Mesenchymal stem cell (in vitro differentiated cells and primary cell): ENCODE measurements at regions not wholly inside any gene's neighbourhood (a gene's known extent, or its start where the extent isn't known, plus 50 kb on each side); places are given as distances from the start of the nearest gene placed in this dataset.

Experiments used
- DNase-seq: peaks from one replicate; pipeline ENCODE4 v3.0.0-alpha.2; 2013
- H2AFZ ChIP-seq: one replicate; pipeline ENCODE4 v1.6.1; 2013; ENCODE audit warnings: low read depth, mild to moderate bottlenecking, control low read depth, inconsistent platforms, low read length, moderate library complexity
- H2AK5ac ChIP-seq: 2 replicates; pipeline ENCODE4 v1.6.1; 2013; ENCODE audit warnings: low read length, moderate library complexity, mild to moderate bottlenecking, inconsistent platforms; ENCODE audit not compliant: severe bottlenecking
- H2BK120ac ChIP-seq: one replicate; pipeline ENCODE4 v1.6.1; 2013; ENCODE audit warnings: low read depth, mild to moderate bottlenecking, inconsistent platforms, low read length, moderate library complexity
- H2BK12ac ChIP-seq, 2 experiments: one replicate each; pipeline ENCODE4 v1.6.1; 2013; ENCODE audit warnings: inconsistent platforms in 2 of 2, low read length in 2 of 2, mild to moderate bottlenecking in 2 of 2, moderate library complexity in 2 of 2, control low read depth in 1 of 2
- H2BK15ac ChIP-seq: one replicate; pipeline ENCODE4 v1.6.1; 2013; ENCODE audit warnings: mild to moderate bottlenecking, low read depth, inconsistent platforms; ENCODE audit not compliant: poor library complexity, severe bottlenecking
- H2BK5ac ChIP-seq: 2 replicates; pipeline ENCODE4 v1.6.1; 2013; ENCODE audit warnings: low read depth, mild to moderate bottlenecking, low read length, control low read depth, inconsistent platforms; ENCODE audit not compliant: poor library complexity, severe bottlenecking
- H3K14ac ChIP-seq, 2 experiments: one replicate each; pipeline ENCODE4 v1.6.1; 2013; ENCODE audit warnings: inconsistent platforms in 2 of 2, low read length in 2 of 2, control low read depth in 1 of 2, mild to moderate bottlenecking in 1 of 2, moderate library complexity in 1 of 2
- H3K18ac ChIP-seq, 2 experiments: one replicate each; pipeline ENCODE4 v1.6.1; 2013; ENCODE audit warnings: inconsistent platforms in 2 of 2, low read length in 2 of 2, control low read depth in 1 of 2, low read depth in 1 of 2, mild to moderate bottlenecking in 1 of 2
- H3K23ac ChIP-seq, 2 experiments: one replicate each; pipeline ENCODE4 v1.6.1; 2013; ENCODE audit warnings: inconsistent platforms in 2 of 2, low read length in 2 of 2, mild to moderate bottlenecking in 2 of 2, moderate library complexity in 2 of 2, control low read depth in 1 of 2
- H3K27ac ChIP-seq: 2 replicates; pipeline ENCODE4 v1.5.1; 2013; ENCODE audit warnings: mild to moderate bottlenecking, moderate library complexity, low read length, control low read depth, inconsistent platforms; ENCODE audit not compliant: poor library complexity, severe bottlenecking
- H3K27me3 ChIP-seq, 2 experiments: 2 replicates each; pipeline versions ENCODE4 v1.6.1 to v1.7.0; 2013; ENCODE audit warnings: low read length in 2 of 2, mild to moderate bottlenecking in 2 of 2, moderate library complexity in 2 of 2, control low read depth in 1 of 2, inconsistent platforms in 1 of 2; ENCODE audit not compliant: control insufficient read depth in 1 of 2, insufficient read depth in 1 of 2
- H3K36me3 ChIP-seq, 2 experiments: 2 replicates each; pipeline versions ENCODE4 v1.6.1 to v1.7.0; 2013; ENCODE audit warnings: low read length in 2 of 2, control low read depth in 1 of 2, inconsistent platforms in 1 of 2, low read depth in 1 of 2, mild to moderate bottlenecking in 1 of 2; ENCODE audit not compliant: insufficient read depth in 2 of 2, control insufficient read depth in 1 of 2
- H3K4ac ChIP-seq, 2 experiments: one replicate each; pipeline ENCODE4 v1.6.1; 2013; ENCODE audit warnings: inconsistent platforms in 2 of 2, low read length in 2 of 2, mild to moderate bottlenecking in 2 of 2, moderate library complexity in 2 of 2, control low read depth in 1 of 2, low read depth in 1 of 2
- H3K4me1 ChIP-seq: 2 replicates; pipeline ENCODE4 v1.6.1; 2013; ENCODE audit warnings: low read depth, low read length, control low read depth; ENCODE audit not compliant: control insufficient read depth, insufficient read depth
- H3K4me2 ChIP-seq: 2 replicates; pipeline ENCODE4 v1.6.1; 2013; ENCODE audit warnings: low read length, mild to moderate bottlenecking, inconsistent platforms; ENCODE audit not compliant: poor library complexity, severe bottlenecking
- H3K4me3 ChIP-seq, 2 experiments: 2 replicates each; pipeline versions ENCODE4 v1.5.1 to v1.7.0; 2013; ENCODE audit warnings: low read length in 2 of 2, mild to moderate bottlenecking in 2 of 2, control low read depth in 1 of 2, low read depth in 1 of 2; ENCODE audit not compliant: insufficient read depth in 1 of 2
- H3K79me1 ChIP-seq: replicated peaks from 2 replicates; pipeline ENCODE4 v1.6.1; 2013; ENCODE audit warnings: mild to moderate bottlenecking, control low read depth, low read length, inconsistent platforms; ENCODE audit not compliant: poor library complexity, severe bottlenecking
- H3K9ac ChIP-seq: 2 replicates; pipeline ENCODE4 v1.7.0; 2013; ENCODE audit warnings: mild to moderate bottlenecking, low read length, moderate library complexity
- H3K9me3 ChIP-seq: 2 replicates; pipeline ENCODE4 v1.7.0; 2013; ENCODE audit warnings: mild to moderate bottlenecking, low read length; ENCODE audit not compliant: control insufficient read depth
- H4K8ac ChIP-seq: one replicate; pipeline ENCODE4 v1.6.1; 2013; ENCODE audit warnings: inconsistent platforms, mild to moderate bottlenecking, low read length, moderate library complexity
- H4K91ac ChIP-seq: one replicate; pipeline ENCODE4 v1.6.1; 2013; ENCODE audit warnings: mild to moderate bottlenecking, low read length, inconsistent platforms
- WGBS: methylation state at CpG from one replicate; pipeline ENCODE4 v1.1.7; 2013; ENCODE audit warnings: mixed read lengths; 5-methylcytosine and 5-hydroxymethylcytosine counted together

DNA sequence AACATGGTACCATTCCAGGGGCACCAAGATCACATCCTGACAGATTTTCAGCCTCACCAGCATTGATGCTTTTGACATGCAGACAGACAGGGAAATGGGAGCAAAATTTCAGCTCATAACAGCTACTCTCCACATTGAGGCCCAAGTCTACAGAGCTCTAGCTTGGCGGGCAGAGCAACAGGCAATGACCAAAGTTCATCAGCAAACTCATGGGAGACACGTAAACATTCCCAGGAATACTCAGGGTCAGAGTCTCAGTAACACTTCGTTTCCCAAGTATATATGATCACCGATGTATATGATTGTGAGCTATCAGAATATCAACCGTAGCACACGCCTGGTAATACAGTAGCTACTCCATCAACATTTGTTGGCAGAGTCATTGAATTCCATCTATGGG, 59.2 kb upstream of the SLC24A5 start:
- H3K79me1 ChIP-seq = no peaks in the 10 kb centered on the region
- H3K4me3 ChIP-seq = no peak overlapping the region
- peak overlapping the region in 1 of 2 experiments; percentile 59 for H3K4ac ChIP-seq
- H2AFZ ChIP-seq = no peak overlapping the region
- no peak overlapping the region for H3K14ac ChIP-seq
- H2BK12ac ChIP-seq = peak overlapping the region in 1 of 2 experiments; percentile 7
- H3K9me3 ChIP-seq = no peaks in the 10 kb centered on the region
- peaks cover 8% of the 10 kb centered on the region for H3K4me1 ChIP-seq
- H2AK5ac ChIP-seq = no peak overlapping the region
- WGBS = 97% methylated on average over 6 of the region's 6 CpGs
- H3K4me2 ChIP-seq = no peak overlapping the region
- H2BK120ac ChIP-seq = no peak overlapping the region
- no peak for DNase-seq
- no peak overlapping the region for H4K91ac ChIP-seq
- H2BK15ac ChIP-seq = no peak overlapping the region
- H3K23ac ChIP-seq = no peak overlapping the region
- peak overlapping the region in 1 of 2 experiments; percentile 6 for H3K18ac ChIP-seq
- no peak overlapping the region for H2BK5ac ChIP-seq
- H3K27me3 ChIP-seq = no peaks in the 10 kb centered on the region
- no peak overlapping the region for H3K9ac ChIP-seq
- no peak overlapping the region for H4K8ac ChIP-seq
- no peaks in the 10 kb centered on the region for H3K36me3 ChIP-seq
- H3K27ac ChIP-seq = no peak overlapping the region

DNA sequence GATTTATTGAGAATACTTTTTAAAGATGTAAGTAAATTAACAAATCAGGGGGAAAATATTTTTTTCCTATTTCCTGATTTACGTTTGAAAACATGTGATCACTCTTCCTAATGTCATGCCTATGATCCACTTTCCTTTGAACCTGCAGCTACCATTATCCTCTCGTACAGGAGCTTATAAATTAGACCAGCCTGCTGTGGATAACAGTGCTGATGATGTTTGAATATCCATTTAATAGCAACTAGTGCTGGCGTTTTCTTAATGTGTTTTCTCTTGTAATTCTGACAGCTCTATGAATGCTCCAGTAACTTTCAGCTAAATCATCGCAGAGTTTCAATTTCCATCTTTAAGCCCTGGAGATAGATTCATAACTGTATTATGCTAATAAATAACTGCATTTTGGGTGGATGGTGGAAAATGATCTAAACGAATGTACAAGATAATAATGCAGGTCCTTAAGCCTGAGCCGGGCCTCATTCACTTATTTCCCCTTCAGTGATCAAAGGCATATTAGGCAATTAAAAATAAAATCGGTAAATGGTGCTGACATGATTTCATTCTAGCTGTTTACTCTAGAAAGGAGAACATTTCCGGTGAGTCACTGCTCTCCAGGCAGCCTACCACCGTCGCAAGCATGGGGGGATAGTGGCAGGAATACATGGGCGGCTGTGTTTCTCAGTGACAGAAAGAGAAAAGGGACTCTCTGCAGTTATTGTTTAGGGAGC, 58.5 kb upstream of the SLC24A5 start:
- H3K4ac ChIP-seq = no peak overlapping the region
- no peak overlapping the region for H3K9ac ChIP-seq
- H3K9me3 ChIP-seq = no peaks in the 10 kb centered on the region
- H2BK120ac ChIP-seq = no peak overlapping the region
- H2BK15ac ChIP-seq = no peak overlapping the region
- no peaks in the 10 kb centered on the region for H3K79me1 ChIP-seq
- WGBS = 5% methylated on average over 5 of the region's 11 CpGs
- H3K4me1 ChIP-seq = peaks cover 11% of the 10 kb centered on the region
- no peak overlapping the region for H2BK5ac ChIP-seq
- no peak overlapping the region for H3K18ac ChIP-seq
- H2AFZ ChIP-seq = no peak overlapping the region
- H3K4me2 ChIP-seq = no peak overlapping the region
- no peaks in the 10 kb centered on the region for H3K36me3 ChIP-seq
- no peak overlapping the region for H3K4me3 ChIP-seq
- H3K14ac ChIP-seq = no peak overlapping the region
- no peak overlapping the region for H2BK12ac ChIP-seq
- H4K91ac ChIP-seq = no peak overlapping the region
- H3K27me3 ChIP-seq = no peaks in the 10 kb centered on the region
- H4K8ac ChIP-seq = no peak overlapping the region
- peak; percentile 82 for DNase-seq
- H3K27ac ChIP-seq = peak overlapping the region; percentile 31
- no peak overlapping the region for H2AK5ac ChIP-seq
- H3K23ac ChIP-seq = no peak overlapping the region

DNA sequence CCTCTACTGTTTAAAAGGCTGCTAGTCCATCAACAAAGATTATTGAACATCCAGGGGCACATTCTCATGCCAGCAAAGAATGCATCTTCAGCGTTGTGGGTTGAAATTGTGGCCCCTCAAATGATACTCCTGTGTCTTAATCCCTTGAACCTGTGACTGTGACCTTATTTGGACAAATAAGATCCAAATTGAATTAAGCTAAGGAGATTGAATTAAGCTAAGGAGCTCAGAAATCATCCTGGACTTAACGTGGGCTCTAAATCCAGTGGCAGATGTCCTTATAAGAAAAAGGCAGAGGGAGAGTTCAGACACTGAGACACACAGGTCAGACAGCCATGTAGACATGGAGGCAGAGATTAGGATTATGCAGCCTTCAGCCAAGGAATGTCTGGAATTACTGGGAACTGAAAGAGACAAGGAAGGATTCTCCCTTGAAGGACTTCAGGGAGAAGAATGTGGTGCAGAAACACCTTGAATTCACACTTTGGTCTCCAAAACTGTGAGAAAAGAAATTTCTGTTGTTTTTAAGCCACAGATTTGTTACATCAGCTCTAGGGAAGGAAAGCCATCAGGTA, 57.3 kb upstream of the SLC24A5 start:
- DNase-seq = no peak
- Histone ChIP-seq H2BK12ac (peak overlapping the region; percentile 18 to 59), H4K91ac (no peak overlapping the region), H3K4me3 (no peak overlapping the region), H3K4ac (no peak overlapping the region), H2AFZ (no peak overlapping the region), H3K23ac (no peak overlapping the region), H2BK120ac (no peak overlapping the region), H3K36me3 (no peaks in the 10 kb centered on the region), H3K79me1 (no peaks in the 10 kb centered on the region), H3K27ac (no peak overlapping the region), H3K18ac (peak overlapping the region in 1 of 2 experiments; percentile 58), H2AK5ac (no peak overlapping the region), H2BK5ac (no peak overlapping the region), H3K4me1 (peaks cover 11% of the 10 kb centered on the region), H3K14ac (no peak overlapping the region), H3K27me3 (peaks cover 0 to 6% of the 10 kb centered on the region in 2 experiments), H3K4me2 (no peak overlapping the region), H2BK15ac (no peak overlapping the region), H3K9ac (no peak overlapping the region), H4K8ac (no peak overlapping the region), H3K9me3 (no peaks in the 10 kb centered on the region)
- WGBS = 97% methylated on average over 2 of the region's 2 CpGs

DNA sequence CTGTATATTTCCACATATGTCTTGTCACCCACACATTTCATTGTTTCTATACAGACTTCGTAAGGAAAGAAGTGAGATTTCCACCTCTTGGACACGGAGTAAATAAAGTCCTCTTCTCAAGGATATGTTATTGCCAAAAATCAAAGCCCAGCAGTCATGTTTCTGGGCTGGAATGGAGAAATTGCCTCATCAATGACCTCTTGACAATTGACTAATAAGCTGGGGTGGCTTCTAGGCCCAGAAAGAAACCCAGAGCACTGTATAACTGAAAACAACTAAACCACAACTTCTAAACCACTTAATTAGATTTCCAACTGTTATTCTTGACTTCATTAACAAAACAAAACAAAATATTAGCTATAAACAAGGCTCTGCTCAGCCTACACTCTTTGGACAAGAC, 56.4 kb upstream of the SLC24A5 start:
- no peaks in the 10 kb centered on the region for H3K36me3 ChIP-seq
- no peak overlapping the region for H2AFZ ChIP-seq
- no peak overlapping the region for H3K4me3 ChIP-seq
- H2AK5ac ChIP-seq = no peak overlapping the region
- H3K4ac ChIP-seq = no peak overlapping the region
- H2BK5ac ChIP-seq = no peak overlapping the region
- WGBS = 83% methylated on average over 2 of the region's 2 CpGs
- H3K9me3 ChIP-seq = no peaks in the 10 kb centered on the region
- H2BK15ac ChIP-seq = no peak overlapping the region
- no peak overlapping the region for H3K27ac ChIP-seq
- H4K8ac ChIP-seq = no peak overlapping the region
- peak; percentile 67 for DNase-seq
- H3K23ac ChIP-seq = no peak overlapping the region
- no peak overlapping the region for H3K18ac ChIP-seq
- no peak overlapping the region for H3K14ac ChIP-seq
- no peak overlapping the region for H3K9ac ChIP-seq
- no peak overlapping the region for H4K91ac ChIP-seq
- H3K4me1 ChIP-seq = peaks cover 11% of the 10 kb centered on the region
- H3K79me1 ChIP-seq = no peaks in the 10 kb centered on the region
- H2BK120ac ChIP-seq = no peak overlapping the region
- H3K4me2 ChIP-seq = no peak overlapping the region
- peaks cover 0 to 7% of the 10 kb centered on the region in 2 experiments for H3K27me3 ChIP-seq
- H2BK12ac ChIP-seq = no peak overlapping the region
